ENCODE measurements at regions not wholly inside any gene's neighbourhood (a gene's known extent, or its start where the extent isn't known, plus 50 kb on each side); places are given as distances from the start of the nearest gene placed in this dataset.
A peak's percentile ranks its signal among the peaks of the same experiment; 100 is the strongest.

GRCh38 chr4:77465271-77465670 lies 140.3 kb upstream of the CXCL13 start:
- no peak for TF ChIP-seq Cebpa-rat (IDR thresholded peaks at IDR 0.05)
- Histone ChIP-seq H3K4me3 (no peak overlapping the region), H3K27ac (no peak overlapping the region), H3K36me3 (no peaks in the 10 kb centered on the region), H3K9me3 (replicated peaks in 1 of 11) (peaks cover 9 to 32% (median 23%) of the 10 kb centered on the region in 11 experiments; a peak in 21 of 22 replicates), H3K4me1 (0 out of 20 replicates have a peak, but pooled peaks cover 0 to 7% (median 0%) of the 10 kb centered on the region in 10 experiments), H4K20me1 (no peaks in the 10 kb centered on the region), H3K9ac (no peak overlapping the region), H3K27me3 (no peaks in the 10 kb centered on the region), H3K4me2 (no peak overlapping the region)

GRCh38 chr4:77466430-77466829 lies 139.2 kb upstream of the CXCL13 start:
- H4K20me1 ChIP-seq: no peaks in the 10 kb centered on the region
- no peaks in the 10 kb centered on the region for H3K36me3 ChIP-seq
- TF ChIP-seq Cebpa-rat (IDR thresholded peaks at IDR 0.05): no peak
- 0 out of 20 replicates have a peak, but pooled peaks cover 0 to 7% (median 0%) of the 10 kb centered on the region in 10 experiments for H3K4me1 ChIP-seq
- peaks cover 9 to 32% (median 23%) of the 10 kb centered on the region in 11 experiments; a peak in 21 of 22 replicates for H3K9me3 ChIP-seq (replicated peaks in 1 of 11)
- H3K27ac ChIP-seq: no peak overlapping the region
- H3K4me2 ChIP-seq: no peak overlapping the region
- H3K9ac ChIP-seq: no peak overlapping the region
- no peak overlapping the region for H3K4me3 ChIP-seq
- no peaks in the 10 kb centered on the region for H3K27me3 ChIP-seq

- Histone ChIP-seq H3K27me3 (no peaks in the 10 kb centered on the region), H3K27ac (no peak overlapping the region), H4K20me1 (no peaks in the 10 kb centered on the region), H3K36me3 (no peaks in the 10 kb centered on the region), H3K4me2 (no peak overlapping the region), H3K4me3 (no peak overlapping the region), H3K4me1 (0 out of 20 replicates have a peak, but pooled peaks cover 0 to 16% (median 0%) of the 10 kb centered on the region in 10 experiments), H3K9me3 (replicated peaks in 1 of 11) (0 out of 22 replicates have a peak, but pooled peaks cover 0 to 9% (median 0%) of the 10 kb centered on the region in 11 experiments), H3K9ac (no peak overlapping the region)
- TF ChIP-seq Cebpa-rat (IDR thresholded peaks at IDR 0.05): no peak
Observed at GRCh38 chr4:77471821-77472495, 133.7 kb upstream of the CXCL13 start.

- Histone ChIP-seq H3K9me3 (replicated peaks in 1 of 11) (no peaks in the 10 kb centered on the region; a peak in 3 of 22 replicates), H4K20me1 (no peaks in the 10 kb centered on the region), H3K4me3 (no peak overlapping the region), H3K4me1 (0 out of 20 replicates have a peak, but pooled peaks cover 0 to 16% (median 0%) of the 10 kb centered on the region in 10 experiments), H3K36me3 (no peaks in the 10 kb centered on the region), H3K9ac (no peak overlapping the region), H3K27ac (no peak overlapping the region), H3K27me3 (no peaks in the 10 kb centered on the region), H3K4me2 (no peak overlapping the region)
- no peak for TF ChIP-seq Cebpa-rat (IDR thresholded peaks at IDR 0.05)
Observed at GRCh38 chr4:77473509-77473908, 132.1 kb upstream of the CXCL13 start.

- Histone ChIP-seq H4K20me1 (no peaks in the 10 kb centered on the region), H3K4me2 (no peak overlapping the region)
Observed at GRCh38 chr4:77481856-77482255, 123.8 kb upstream of the CXCL13 start.

GRCh38 chr4:77488882-77489281 lies 116.7 kb upstream of the CXCL13 start:
- no peaks in the 10 kb centered on the region for H3K36me3 ChIP-seq
- H3K9ac ChIP-seq: no peak overlapping the region
- no peak for TF ChIP-seq Cebpa-rat (IDR thresholded peaks at IDR 0.05)
- H3K9me3 ChIP-seq (replicated peaks in 1 of 11): no peaks in the 10 kb centered on the region; a peak in 1 of 22 replicates
- H4K20me1 ChIP-seq: no peaks in the 10 kb centered on the region
- peaks cover 0 to 60% (median 7%) of the 10 kb centered on the region in 10 experiments; a peak in 13 of 20 replicates for H3K4me1 ChIP-seq
- no peaks in the 10 kb centered on the region for H3K27me3 ChIP-seq
- peak overlapping the region in 2 of 11 experiments; percentile 13 to 67; a peak in 3 of 22 replicates for H3K4me2 ChIP-seq
- no peak overlapping the region for H3K4me3 ChIP-seq
- H3K27ac ChIP-seq: no peak overlapping the region

More at GRCh38 chr4:77481856-77482255, 123.8 kb upstream of the CXCL13 start:
- Histone ChIP-seq H3K9me3 (replicated peaks in 1 of 11) (no peaks in the 10 kb centered on the region; a peak in 3 of 22 replicates), H3K4me1 (peaks cover 0 to 34% (median 0%) of the 10 kb centered on the region in 10 experiments; a peak in 2 of 20 replicates), H3K4me3 (no peak overlapping the region), H3K36me3 (no peaks in the 10 kb centered on the region), H3K27ac (no peak overlapping the region), H3K27me3 (no peaks in the 10 kb centered on the region), H3K9ac (no peak overlapping the region)
- TF ChIP-seq Cebpa-rat (IDR thresholded peaks at IDR 0.05): no peak

- no peak overlapping the region for H3K4me3 ChIP-seq
- H3K4me2 ChIP-seq: peak overlapping the region in 7 of 11 experiments; percentile 8 to 79 (median 43); a peak in 11 of 22 replicates
- peak overlapping the region in 4 of 11 experiments; percentile 56 to 82 (median 74); a peak in 7 of 22 replicates for H3K27ac ChIP-seq
Observed at GRCh38 chr4:77493120-77493752, 112.4 kb upstream of the CXCL13 start.

GRCh38 chr4:77493829-77494551 lies 111.6 kb upstream of the CXCL13 start:
- no peak for TF ChIP-seq Cebpa-rat (IDR thresholded peaks at IDR 0.05)
- H3K27me3 ChIP-seq: no peaks in the 10 kb centered on the region
- H3K9me3 ChIP-seq (replicated peaks in 1 of 11): 0 out of 22 replicates have a peak, but pooled peaks cover 0 to 6% (median 0%) of the 10 kb centered on the region in 11 experiments
- peak overlapping the region in 5 of 11 experiments; percentile 24 to 82 (median 72); a peak in 7 of 22 replicates for H3K27ac ChIP-seq
- H3K4me2 ChIP-seq: peak overlapping the region in 6 of 11 experiments; percentile 19 to 79 (median 55); a peak in 9 of 22 replicates
- H3K4me1 ChIP-seq: peaks cover 0 to 69% (median 7%) of the 10 kb centered on the region in 10 experiments; a peak in 13 of 20 replicates
- no peaks in the 10 kb centered on the region for H3K36me3 ChIP-seq
- no peak overlapping the region for H3K4me3 ChIP-seq
- peak overlapping the region in 3 of 11 experiments; percentile 42 to 60 (median 53); a peak in 3 of 22 replicates for H3K9ac ChIP-seq
- H4K20me1 ChIP-seq: no peaks in the 10 kb centered on the region

More at GRCh38 chr4:77493120-77493752, 112.4 kb upstream of the CXCL13 start:
- Histone ChIP-seq H3K27me3 (no peaks in the 10 kb centered on the region), H3K36me3 (no peaks in the 10 kb centered on the region), H3K9me3 (replicated peaks in 1 of 11) (0 out of 22 replicates have a peak, but pooled peaks cover 0 to 6% (median 0%) of the 10 kb centered on the region in 11 experiments), H3K9ac (peak overlapping the region in 3 of 11 experiments; percentile 42 to 60 (median 60); a peak in 3 of 22 replicates), H3K4me1 (peaks cover 0 to 74% (median 7%) of the 10 kb centered on the region in 10 experiments; a peak in 13 of 20 replicates), H4K20me1 (no peaks in the 10 kb centered on the region)
- no peak for TF ChIP-seq Cebpa-rat (IDR thresholded peaks at IDR 0.05)
